ENCODE measurements at regions not wholly inside any gene's neighbourhood (a gene's known extent, or its start where the extent isn't known, plus 50 kb on each side); places are given as distances from the start of the nearest gene placed in this dataset.
"Not testable (repeated sequence)": the region's sequence is repeated elsewhere in the genome, so short reads cannot be mapped to it uniquely, and the experiment has no call there.

GRCh38 chr15:26197719-26198118 is 334.6 kb upstream of the ATP10A start:
- TF ChIP-seq CTCF (IDR thresholded peaks at IDR 0.05; ENCODE audit: poor library complexity, severe bottlenecking): no peak
- ATAC-seq (ENCODE audit: low read depth) (peak; percentile 22; the same call in 1 of the 3 replicates), DNase-seq (ENCODE audit: low spot score) (no peak)
- Histone ChIP-seq H3K4me3 (ENCODE audit: severe bottlenecking) (no peak overlapping the region), H3K4me1 (ENCODE audit: insufficient read depth, poor library complexity, severe bottlenecking) (no peaks in the 10 kb centered on the region), H3K27ac (ENCODE audit: poor library complexity, severe bottlenecking) (no peak overlapping the region), H3K27me3 (ENCODE audit: insufficient read depth, poor library complexity, severe bottlenecking) (peaks cover 12% of the 10 kb centered on the region), H3K36me3 (ENCODE audit: low read depth) (no peaks in the 10 kb centered on the region), H3K9me3 (ENCODE audit: severe bottlenecking) (no peaks in the 10 kb centered on the region)

GRCh38 chr15:26197060-26197459 is 333.9 kb upstream of the ATP10A start:
- ATAC-seq (ENCODE audit: low read depth) (no peak; the same call in 2 of the 3 replicates), DNase-seq (ENCODE audit: low spot score) (no peak)
- TF ChIP-seq CTCF (IDR thresholded peaks at IDR 0.05; ENCODE audit: poor library complexity, severe bottlenecking): no peak
- Histone ChIP-seq H3K9me3 (ENCODE audit: severe bottlenecking) (no peaks in the 10 kb centered on the region), H3K4me1 (ENCODE audit: insufficient read depth, poor library complexity, severe bottlenecking) (no peaks in the 10 kb centered on the region), H3K36me3 (ENCODE audit: low read depth) (no peaks in the 10 kb centered on the region), H3K27me3 (ENCODE audit: insufficient read depth, poor library complexity, severe bottlenecking) (peaks cover 17% of the 10 kb centered on the region), H3K27ac (ENCODE audit: poor library complexity, severe bottlenecking) (no peak overlapping the region), H3K4me3 (ENCODE audit: severe bottlenecking) (no peak overlapping the region)

- no peak overlapping the region for H3K4me3 ChIP-seq (ENCODE audit: severe bottlenecking)
- H3K4me1 ChIP-seq (ENCODE audit: insufficient read depth, poor library complexity, severe bottlenecking): no peaks in the 10 kb centered on the region
- H3K27me3 ChIP-seq (ENCODE audit: insufficient read depth, poor library complexity, severe bottlenecking): peaks cover 19% of the 10 kb centered on the region
- no peak overlapping the region for H3K27ac ChIP-seq (ENCODE audit: poor library complexity, severe bottlenecking)
- no peak for DNase-seq (ENCODE audit: low spot score)
- no peak for TF ChIP-seq CTCF (IDR thresholded peaks at IDR 0.05; ENCODE audit: poor library complexity, severe bottlenecking)
- H3K36me3 ChIP-seq (ENCODE audit: low read depth): no peaks in the 10 kb centered on the region
- no peaks in the 10 kb centered on the region for H3K9me3 ChIP-seq (ENCODE audit: severe bottlenecking)
- no peak for ATAC-seq (ENCODE audit: low read depth)
Measured at GRCh38 chr15:26191193-26191592, 328.1 kb upstream of the ATP10A start.

- H3K27ac ChIP-seq (ENCODE audit: poor library complexity, severe bottlenecking): not testable (repeated sequence)
Measured at GRCh38 chr15:26186138-26186537, 323.0 kb upstream of the ATP10A start.

GRCh38 chr15:26182441-26182840 is 319.3 kb upstream of the ATP10A start:
- peak; percentile 35; the same call in 1 of the 3 replicates for ATAC-seq (ENCODE audit: low read depth)

More at GRCh38 chr15:26186138-26186537, 323.0 kb upstream of the ATP10A start:
- H3K9me3 ChIP-seq (ENCODE audit: severe bottlenecking); DNase-seq (ENCODE audit: low spot score); ATAC-seq (ENCODE audit: low read depth); H3K36me3 ChIP-seq (ENCODE audit: low read depth); H3K4me3 ChIP-seq (ENCODE audit: severe bottlenecking); H3K27me3 ChIP-seq (ENCODE audit: insufficient read depth, poor library complexity, severe bottlenecking); H3K4me1 ChIP-seq (ENCODE audit: insufficient read depth, poor library complexity, severe bottlenecking): not testable (repeated sequence)

More at GRCh38 chr15:26182441-26182840, 319.3 kb upstream of the ATP10A start:
- no peak for TF ChIP-seq CTCF (IDR thresholded peaks at IDR 0.05; ENCODE audit: poor library complexity, severe bottlenecking)
- H3K4me1 ChIP-seq (ENCODE audit: insufficient read depth, poor library complexity, severe bottlenecking): no peaks in the 10 kb centered on the region
- no peaks in the 10 kb centered on the region for H3K27me3 ChIP-seq (ENCODE audit: insufficient read depth, poor library complexity, severe bottlenecking)
- DNase-seq (ENCODE audit: low spot score): no peak
- H3K4me3 ChIP-seq (ENCODE audit: severe bottlenecking): no peak overlapping the region
- no peaks in the 10 kb centered on the region for H3K9me3 ChIP-seq (ENCODE audit: severe bottlenecking)
- no peaks in the 10 kb centered on the region for H3K36me3 ChIP-seq (ENCODE audit: low read depth)
- H3K27ac ChIP-seq (ENCODE audit: poor library complexity, severe bottlenecking): no peak overlapping the region

Measured in RWPE2 (cell line).